Colonic mucosa (tissue), 4 donors: ENCODE measurements at regions not wholly inside any gene's neighbourhood (a gene's known extent, or its start where the extent isn't known, plus 50 kb on each side); places are given as distances from the start of the nearest gene placed in this dataset.

Experiments used
- DNase-seq: peaks from one replicate; pipeline ENCODE4 v3.0.0-alpha.2; 2020
- H3K27ac ChIP-seq: fragments of 200-600 bp; one replicate; pipeline ENCODE4 v1.8.0; 2021
- H3K27me3 ChIP-seq: fragments of 200-600 bp; one replicate; pipeline ENCODE4 v1.8.0; 2021
- H3K36me3 ChIP-seq: fragments of 200-600 bp; one replicate; pipeline ENCODE4 v1.8.0; 2021
- H3K4me1 ChIP-seq: fragments of 200-600 bp; one replicate; pipeline ENCODE4 v1.8.0; 2021; ENCODE audit warnings: mild to moderate bottlenecking
- H3K4me3 ChIP-seq: fragments of 200-600 bp; one replicate; pipeline ENCODE4 v1.8.0; 2021
- H3K9ac ChIP-seq, 2 donors: one replicate each; pipeline ENCODE4 v1.7.0; 2013; ENCODE audit warnings: control low read depth in 2 of 2, low read depth in 2 of 2, low read length in 2 of 2
- H3K9me3 ChIP-seq: fragments of 200-600 bp; one replicate; pipeline ENCODE4 v1.8.0; 2021
- intact Hi-C: fragments of 100-400 bp; cut with DNase I; formaldehyde crosslinking; loops from one replicate; pipeline ENCODE4 v1.14.1; 2022
- TF ChIP-seq, protein P1 (sequence below): fragments of 200-600 bp; IDR thresholded peaks from one replicate; pipeline ENCODE4 v1.8.0; 2022; ENCODE audit warnings: antibody characterized with exemption, mild to moderate bottlenecking
- donor health status: healthy.
- donor health status: DM: no; HTN: no; CAD: no.
- donor health status: DM: no; HTN: no; CAD: no.

- no peak overlapping the region for H3K4me3 ChIP-seq
- H3K9ac ChIP-seq = no peak overlapping the region
- TF ChIP-seq, protein P1, sequence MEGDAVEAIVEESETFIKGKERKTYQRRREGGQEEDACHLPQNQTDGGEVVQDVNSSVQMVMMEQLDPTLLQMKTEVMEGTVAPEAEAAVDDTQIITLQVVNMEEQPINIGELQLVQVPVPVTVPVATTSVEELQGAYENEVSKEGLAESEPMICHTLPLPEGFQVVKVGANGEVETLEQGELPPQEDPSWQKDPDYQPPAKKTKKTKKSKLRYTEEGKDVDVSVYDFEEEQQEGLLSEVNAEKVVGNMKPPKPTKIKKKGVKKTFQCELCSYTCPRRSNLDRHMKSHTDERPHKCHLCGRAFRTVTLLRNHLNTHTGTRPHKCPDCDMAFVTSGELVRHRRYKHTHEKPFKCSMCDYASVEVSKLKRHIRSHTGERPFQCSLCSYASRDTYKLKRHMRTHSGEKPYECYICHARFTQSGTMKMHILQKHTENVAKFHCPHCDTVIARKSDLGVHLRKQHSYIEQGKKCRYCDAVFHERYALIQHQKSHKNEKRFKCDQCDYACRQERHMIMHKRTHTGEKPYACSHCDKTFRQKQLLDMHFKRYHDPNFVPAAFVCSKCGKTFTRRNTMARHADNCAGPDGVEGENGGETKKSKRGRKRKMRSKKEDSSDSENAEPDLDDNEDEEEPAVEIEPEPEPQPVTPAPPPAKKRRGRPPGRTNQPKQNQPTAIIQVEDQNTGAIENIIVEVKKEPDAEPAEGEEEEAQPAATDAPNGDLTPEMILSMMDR = no peak
- no peaks in the 10 kb centered on the region for H3K27me3 ChIP-seq
- DNase-seq = no peak
- intact Hi-C loops = no loop called here
- H3K27ac ChIP-seq = no peak overlapping the region
- H3K9me3 ChIP-seq = no peaks in the 10 kb centered on the region
- H3K4me1 ChIP-seq = no peaks in the 10 kb centered on the region
- H3K36me3 ChIP-seq = no peaks in the 10 kb centered on the region
Measured at GRCh38 chr1:105138458-105138893, 1388.8 kb downstream of the AMY1C start.

DNA sequence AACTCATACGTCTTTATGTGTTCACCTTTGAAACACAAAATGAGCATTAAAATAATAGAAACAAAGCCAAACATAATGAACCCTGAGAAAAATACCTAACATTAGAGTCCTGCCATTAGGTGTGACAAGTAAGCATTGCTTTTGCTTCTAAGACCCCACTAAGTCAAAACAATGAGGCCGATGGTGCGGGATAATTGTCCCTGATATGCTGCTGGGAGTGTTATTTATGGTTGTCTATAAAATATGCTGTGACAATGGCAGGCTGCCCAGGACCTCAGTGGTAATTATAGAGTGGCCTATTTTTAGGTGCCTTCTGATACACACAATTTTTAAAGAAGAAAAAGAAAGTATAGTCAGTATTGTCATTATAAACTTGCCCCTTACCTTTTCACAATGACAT is 1423.1 kb downstream of the AMY1C start:
- Histone ChIP-seq H3K9me3 (no peaks in the 10 kb centered on the region), H3K4me1 (no peaks in the 10 kb centered on the region), H3K9ac (no peak overlapping the region), H3K27me3 (no peaks in the 10 kb centered on the region), H3K4me3 (no peak overlapping the region), H3K27ac (no peak overlapping the region), H3K36me3 (no peaks in the 10 kb centered on the region)
- intact Hi-C loops = no loop called here
- DNase-seq = no peak
- TF ChIP-seq, protein P1 = no peak

DNA sequence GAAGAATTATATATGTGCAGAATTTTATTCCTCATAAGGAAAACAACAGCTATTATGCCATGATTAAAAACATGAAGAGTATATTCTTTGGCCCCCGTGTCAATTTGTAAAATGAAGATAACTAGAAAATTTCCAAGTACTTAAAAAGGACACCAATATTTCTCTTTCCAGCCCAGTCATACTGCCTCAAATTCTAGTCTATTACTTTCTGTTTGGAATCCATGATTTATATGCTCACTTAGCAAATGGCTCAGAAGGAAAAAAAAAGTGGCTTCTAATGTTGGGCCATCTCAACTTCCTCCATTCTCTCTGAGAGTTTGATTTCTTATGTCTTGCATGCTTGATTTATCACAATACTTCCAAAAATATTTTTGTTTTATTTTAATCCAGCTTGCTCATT is 1431.1 kb downstream of the AMY1C start:
- TF ChIP-seq, protein P1 = no peak
- no peaks in the 10 kb centered on the region for H3K36me3 ChIP-seq
- no peaks in the 10 kb centered on the region for H3K27me3 ChIP-seq
- no peaks in the 10 kb centered on the region for H3K9me3 ChIP-seq
- intact Hi-C loops = no loop called here
- no peak for DNase-seq
- H3K27ac ChIP-seq = no peak overlapping the region
- H3K9ac ChIP-seq = no peak overlapping the region
- H3K4me3 ChIP-seq = no peak overlapping the region
- H3K4me1 ChIP-seq = no peaks in the 10 kb centered on the region

DNA sequence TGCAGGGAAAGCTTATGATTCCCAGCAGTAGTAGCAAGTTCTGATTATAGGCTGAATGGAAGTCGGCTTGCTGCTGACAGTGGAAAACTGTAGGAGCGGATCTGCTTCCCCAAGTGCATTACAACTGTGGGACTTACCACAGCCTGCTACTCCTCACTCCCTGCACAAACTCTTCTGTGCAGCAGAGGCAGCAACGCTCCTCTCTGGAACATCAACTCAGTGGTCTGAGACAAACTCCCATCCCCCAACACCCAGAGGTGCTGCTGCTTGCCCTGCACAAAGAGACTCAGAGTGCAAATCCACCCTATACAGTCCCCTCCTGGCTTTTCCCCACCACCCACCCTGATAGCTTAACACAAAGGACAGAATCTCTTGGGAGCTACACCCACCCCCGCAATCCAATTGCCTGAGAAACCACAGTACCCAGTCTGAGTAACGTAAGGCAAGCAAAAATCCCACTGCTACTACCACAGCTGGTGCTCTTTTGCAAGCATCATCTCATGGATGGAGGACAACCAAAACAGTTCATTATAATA is 1455.2 kb downstream of the AMY1C start:
- TF ChIP-seq, protein P1 = no peak
- H3K9me3 ChIP-seq = no peaks in the 10 kb centered on the region
- H3K4me3 ChIP-seq = no peak overlapping the region
- intact Hi-C loops = no loop called here
- no peaks in the 10 kb centered on the region for H3K27me3 ChIP-seq
- no peaks in the 10 kb centered on the region for H3K4me1 ChIP-seq
- no peak for DNase-seq
- no peak overlapping the region for H3K9ac ChIP-seq
- H3K36me3 ChIP-seq = no peaks in the 10 kb centered on the region
- no peak overlapping the region for H3K27ac ChIP-seq

GRCh38 chr1:105208581-105208980 is 1458.9 kb downstream of the AMY1C start:
- Histone ChIP-seq H3K9me3 (no peaks in the 10 kb centered on the region), H3K4me3 (no peak overlapping the region), H3K9ac (no peak overlapping the region), H3K27me3 (no peaks in the 10 kb centered on the region), H3K4me1 (no peaks in the 10 kb centered on the region), H3K27ac (no peak overlapping the region), H3K36me3 (no peaks in the 10 kb centered on the region)
- intact Hi-C loops = no loop called here
- DNase-seq = no peak
- TF ChIP-seq, protein P1 = no peak

GRCh38 chr1:105210747-105211146 is 1461.0 kb downstream of the AMY1C start:
- Histone ChIP-seq H3K4me1 (no peaks in the 10 kb centered on the region), H3K4me3 (no peak overlapping the region), H3K9ac (no peak overlapping the region), H3K27ac (no peak overlapping the region), H3K27me3 (no peaks in the 10 kb centered on the region), H3K9me3 (no peaks in the 10 kb centered on the region), H3K36me3 (no peaks in the 10 kb centered on the region)
- TF ChIP-seq, protein P1 = no peak
- no peak for DNase-seq
- intact Hi-C loops = no loop called here
